ENCODE measurements at regions not wholly inside any gene's neighbourhood (a gene's known extent, or its start where the extent isn't known, plus 50 kb on each side); places are given as distances from the start of the nearest gene placed in this dataset.

GRCh38 chr2:40579247-40579646 is 127.4 kb upstream of the SLC8A1 start:
- DNase-seq, result no peak

GRCh38 chr2:40584432-40584831 is 132.5 kb upstream of the SLC8A1 start:
- DNase-seq, result peak; percentile 8 to 46 (median 44)

GRCh38 chr2:40591774-40592173 is 139.9 kb upstream of the SLC8A1 start:
- DNase-seq, result no peak

- no peak for DNase-seq
These were observed 140.3 kb upstream of the SLC8A1 start for GRCh38 chr2:40592218-40592617.

GRCh38 chr2:40606862-40607261 is 155.0 kb upstream of the SLC8A1 start:
- DNase-seq, result no peak

- DNase-seq, result no peak
These were observed 159.3 kb upstream of the SLC8A1 start for GRCh38 chr2:40611196-40611595.

GRCh38 chr2:40625849-40626248 is 174.0 kb upstream of the SLC8A1 start:
- DNase-seq, result peak; percentile 73 to 96 (median 96)

GRCh38 chr2:40628556-40628955 is 176.7 kb upstream of the SLC8A1 start:
- DNase-seq, result peak; percentile 48 to 74 (median 69)

- no peak for DNase-seq
These were observed 178.0 kb upstream of the SLC8A1 start for GRCh38 chr2:40629768-40630434.

- DNase-seq, result no peak
These were observed 187.4 kb upstream of the SLC8A1 start for GRCh38 chr2:40639320-40639719.

GRCh38 chr2:40642237-40642636 is 190.3 kb upstream of the SLC8A1 start:
- DNase-seq, result no peak

GRCh38 chr2:40642726-40643125 is 190.8 kb upstream of the SLC8A1 start:
- no peak for DNase-seq

GRCh38 chr2:40646642-40647041 is 194.8 kb upstream of the SLC8A1 start:
- no peak for DNase-seq

- no peak for DNase-seq
These were observed 200.3 kb upstream of the SLC8A1 start for GRCh38 chr2:40652155-40652554.

- DNase-seq, result peak in 1 of 3 donors; percentile 8
These were observed 201.9 kb upstream of the SLC8A1 start for GRCh38 chr2:40653829-40654228.

- DNase-seq, result no peak
These were observed 202.5 kb upstream of the SLC8A1 start for GRCh38 chr2:40654346-40654745.

GRCh38 chr2:40658941-40659340 is 207.1 kb upstream of the SLC8A1 start:
- DNase-seq, result peak in 1 of 3 donors; percentile 10

- DNase-seq, result no peak
These were observed 213.8 kb upstream of the SLC8A1 start for GRCh38 chr2:40665493-40666232.

GRCh38 chr2:40666398-40666797 is 214.5 kb upstream of the SLC8A1 start:
- no peak for DNase-seq

GRCh38 chr2:40668425-40668824 is 216.5 kb upstream of the SLC8A1 start:
- peak; percentile 58 to 76 (median 67) for DNase-seq

GRCh38 chr2:40676134-40676790 is 224.4 kb upstream of the SLC8A1 start:
- DNase-seq, result peak; percentile 80 to 85 (median 82)

GRCh38 chr2:40680547-40680946 is 228.7 kb upstream of the SLC8A1 start:
- peak; percentile 63 to 92 (median 91) for DNase-seq

GRCh38 chr2:40690036-40690435 is 238.1 kb upstream of the SLC8A1 start:
- DNase-seq, result no peak

- no peak for DNase-seq
These were observed 238.6 kb upstream of the SLC8A1 start for GRCh38 chr2:40690525-40690924.
